Loucy (cell line): ENCODE measurements at regions not wholly inside any gene's neighbourhood (a gene's known extent, or its start where the extent isn't known, plus 50 kb on each side); places are given as distances from the start of the nearest gene placed in this dataset.

Experiments
- EZH2phosphoT487 ChIP-seq: fragments of 200-600 bp; IDR thresholded peaks from 2 replicates; pipeline ENCODE4 v1.6.1; 2018; ENCODE audit warnings: antibody characterized with exemption, mild to moderate bottlenecking, moderate library complexity, borderline replicate concordance
- TF ChIP-seq, protein P1 (sequence below): fragments of 200-600 bp; sonication (generic); conservative IDR thresholded peaks from 2 replicates; pipeline ENCODE4 v1.5.1; 2014; ENCODE audit warnings: mild to moderate bottlenecking, antibody characterized with exemption, low read length

DNA sequence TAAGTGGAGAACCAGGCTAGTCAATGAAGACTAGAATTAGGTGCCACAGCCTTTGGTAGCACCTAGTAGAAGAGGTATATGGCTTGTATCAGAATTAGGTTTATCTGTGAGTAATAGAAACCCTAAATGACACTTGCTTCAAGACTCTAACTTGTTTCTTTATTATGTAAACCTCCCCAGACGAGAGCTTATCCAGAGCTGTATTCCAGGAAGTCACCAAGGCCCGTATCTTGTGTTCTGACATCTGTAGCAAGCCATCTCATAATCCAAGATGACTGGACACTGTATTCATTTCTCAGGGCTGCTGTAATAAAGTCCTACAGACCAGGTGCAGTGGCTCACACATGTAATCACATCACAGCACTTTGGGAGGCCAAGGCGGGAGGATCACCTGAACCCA, 56.7 kb upstream of the PPP1R12A start:
- TF ChIP-seq, protein P1, sequence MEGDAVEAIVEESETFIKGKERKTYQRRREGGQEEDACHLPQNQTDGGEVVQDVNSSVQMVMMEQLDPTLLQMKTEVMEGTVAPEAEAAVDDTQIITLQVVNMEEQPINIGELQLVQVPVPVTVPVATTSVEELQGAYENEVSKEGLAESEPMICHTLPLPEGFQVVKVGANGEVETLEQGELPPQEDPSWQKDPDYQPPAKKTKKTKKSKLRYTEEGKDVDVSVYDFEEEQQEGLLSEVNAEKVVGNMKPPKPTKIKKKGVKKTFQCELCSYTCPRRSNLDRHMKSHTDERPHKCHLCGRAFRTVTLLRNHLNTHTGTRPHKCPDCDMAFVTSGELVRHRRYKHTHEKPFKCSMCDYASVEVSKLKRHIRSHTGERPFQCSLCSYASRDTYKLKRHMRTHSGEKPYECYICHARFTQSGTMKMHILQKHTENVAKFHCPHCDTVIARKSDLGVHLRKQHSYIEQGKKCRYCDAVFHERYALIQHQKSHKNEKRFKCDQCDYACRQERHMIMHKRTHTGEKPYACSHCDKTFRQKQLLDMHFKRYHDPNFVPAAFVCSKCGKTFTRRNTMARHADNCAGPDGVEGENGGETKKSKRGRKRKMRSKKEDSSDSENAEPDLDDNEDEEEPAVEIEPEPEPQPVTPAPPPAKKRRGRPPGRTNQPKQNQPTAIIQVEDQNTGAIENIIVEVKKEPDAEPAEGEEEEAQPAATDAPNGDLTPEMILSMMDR = no peak
- no peak for TF ChIP-seq EZH2phosphoT487
